Activated CD8-positive, alpha-beta memory T cell treated with anti-CD3 and anti-CD28 coated beads for 48 hours (primary cell): ENCODE measurements at regions not wholly inside any gene's neighbourhood (a gene's known extent, or its start where the extent isn't known, plus 50 kb on each side); places are given as distances from the start of the nearest gene placed in this dataset.

Experiments
- DNase-seq, 3 experiments: peaks; one replicate each; pipeline ENCODE4 v3.0.0-alpha.2; 2020; ENCODE audit warnings: low read depth in 2 of 3, low spot score in 2 of 3

DNA sequence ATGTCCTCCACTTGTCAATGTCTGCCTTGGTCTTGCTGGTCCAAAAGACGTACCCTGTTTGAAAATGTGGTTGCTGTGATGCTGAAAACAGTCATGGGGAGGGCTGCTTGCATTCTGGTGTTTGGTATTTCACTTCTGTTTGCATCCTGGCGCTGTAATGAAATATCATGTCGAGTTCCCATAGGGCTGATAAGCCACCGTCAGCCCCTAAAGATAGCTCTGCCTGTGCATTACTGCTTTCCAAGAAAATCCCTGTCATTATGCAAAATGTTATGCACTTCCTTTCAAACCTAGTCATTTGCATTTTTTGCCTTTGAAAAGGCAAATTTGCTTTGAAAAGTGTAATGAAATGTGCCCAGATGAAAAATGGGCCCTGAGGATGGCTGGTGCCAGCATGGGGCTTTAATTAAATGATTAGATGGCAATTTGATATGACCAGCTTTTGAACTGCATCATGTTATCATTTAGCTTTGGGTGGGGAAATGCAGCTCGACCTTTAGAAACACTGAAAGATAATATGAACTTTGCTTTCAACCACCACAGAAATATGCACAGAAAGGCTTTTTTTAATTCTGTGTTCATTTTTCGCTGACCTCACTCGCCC, 374.4 kb upstream of the SGCD start:
- DNase-seq = no peak

DNA sequence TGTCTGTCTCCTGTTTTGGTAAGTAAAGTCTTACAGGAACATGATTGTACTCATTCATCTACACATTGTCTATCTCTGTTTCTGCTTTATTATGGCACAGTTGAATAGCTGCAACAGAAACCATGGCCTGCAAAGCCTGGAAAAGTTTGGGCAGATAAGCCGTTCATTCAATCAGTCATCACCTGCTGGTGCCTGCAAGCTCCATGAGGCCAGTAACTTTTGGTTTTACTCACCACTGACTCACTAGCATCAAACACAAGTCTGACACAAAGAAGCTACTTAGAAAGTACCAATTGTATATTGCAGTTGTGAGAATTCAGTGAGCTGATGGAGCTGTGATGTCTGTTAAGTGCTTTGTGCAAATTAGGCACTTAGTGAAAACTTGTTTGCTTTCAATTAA, 373.6 kb upstream of the SGCD start:
- no peak for DNase-seq

- DNase-seq = no peak
Measured at GRCh38 chr5:155954701-155955445, 372.1 kb upstream of the SGCD start.

GRCh38 chr5:155957884-155958283, 369.1 kb upstream of the SGCD start:
- DNase-seq = no peak

DNA sequence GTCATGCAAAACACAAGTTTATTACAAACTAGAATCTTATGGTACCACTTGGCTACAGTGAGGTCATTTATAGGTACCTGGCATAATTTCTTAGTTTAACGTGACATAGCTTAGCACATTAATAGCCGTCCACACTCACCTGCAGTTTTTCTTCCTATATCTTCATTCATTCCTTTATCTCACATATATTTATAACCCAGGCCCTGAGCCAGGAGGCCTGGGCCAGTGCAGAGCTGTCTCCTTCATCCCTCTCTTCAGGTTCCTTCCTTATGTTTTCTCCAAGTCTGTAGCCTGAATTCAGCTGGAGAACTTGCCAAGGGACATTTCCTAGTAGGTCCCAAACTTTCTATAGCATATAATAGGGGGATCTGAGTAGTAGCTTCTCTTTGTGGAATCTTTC, 367.9 kb upstream of the SGCD start:
- DNase-seq = no peak

GRCh38 chr5:155960177-155960576, 366.8 kb upstream of the SGCD start:
- no peak for DNase-seq

DNA sequence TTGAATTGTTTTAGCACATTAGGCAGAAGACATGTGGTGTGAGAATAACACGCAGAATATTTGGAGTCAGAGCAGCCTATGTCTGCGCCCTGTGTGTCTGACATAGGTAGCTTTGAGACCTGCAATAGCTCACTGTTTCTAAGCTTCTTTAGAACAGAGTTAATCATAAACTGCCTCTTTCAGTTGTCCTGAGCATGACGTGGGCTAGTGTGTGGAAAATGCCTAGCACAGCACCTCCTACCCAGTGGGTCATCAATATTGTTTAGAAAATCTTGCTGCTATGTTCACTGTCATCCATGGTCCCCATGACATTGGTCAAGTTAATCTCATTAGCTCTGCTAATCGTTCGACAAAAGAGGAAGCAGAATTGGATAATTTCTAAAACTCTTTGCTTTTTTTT, 357.4 kb upstream of the SGCD start:
- DNase-seq = no peak

DNA sequence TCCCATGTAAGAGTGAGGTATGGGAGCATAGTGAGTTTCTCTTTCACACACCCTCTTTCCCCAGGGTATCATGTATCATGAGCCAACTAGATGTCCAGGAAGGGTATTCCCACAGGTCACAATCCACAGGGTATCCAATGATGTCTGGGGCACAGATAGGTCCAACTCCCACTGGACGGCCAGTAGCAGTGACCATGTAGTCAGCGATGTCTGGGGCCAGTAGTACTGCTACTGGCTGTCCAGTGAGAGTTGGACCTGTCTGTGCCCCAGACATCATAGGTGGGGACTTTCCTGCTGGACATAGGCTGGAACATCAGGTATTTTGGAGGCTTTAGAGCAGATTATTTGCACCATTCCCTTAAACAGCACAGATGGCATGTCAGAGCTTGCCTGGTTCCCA, 352.6 kb upstream of the SGCD start:
- no peak for DNase-seq

GRCh38 chr5:155978850-155979249, 348.1 kb upstream of the SGCD start:
- no peak for DNase-seq

- no peak for DNase-seq
Measured at GRCh38 chr5:155982354-155982753, 344.6 kb upstream of the SGCD start.

DNA sequence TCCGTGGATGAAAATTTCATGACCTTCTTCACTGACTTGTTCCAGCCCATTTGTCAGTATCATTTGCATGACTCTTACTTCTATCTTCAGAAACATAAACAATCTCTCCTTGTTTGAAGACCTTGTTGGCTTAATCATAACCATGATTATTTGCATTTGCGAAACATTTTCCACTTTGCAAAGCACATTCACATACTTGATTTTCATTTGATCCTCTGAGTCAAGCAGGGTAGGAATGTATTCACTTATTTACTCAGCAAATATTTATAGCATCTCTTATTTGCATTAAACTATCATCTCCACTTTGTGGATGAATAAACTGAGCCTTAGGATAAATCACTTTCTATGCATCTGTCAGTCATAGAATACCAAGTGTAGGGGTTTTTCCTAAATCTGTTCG, 343.0 kb upstream of the SGCD start:
- DNase-seq = no peak

DNA sequence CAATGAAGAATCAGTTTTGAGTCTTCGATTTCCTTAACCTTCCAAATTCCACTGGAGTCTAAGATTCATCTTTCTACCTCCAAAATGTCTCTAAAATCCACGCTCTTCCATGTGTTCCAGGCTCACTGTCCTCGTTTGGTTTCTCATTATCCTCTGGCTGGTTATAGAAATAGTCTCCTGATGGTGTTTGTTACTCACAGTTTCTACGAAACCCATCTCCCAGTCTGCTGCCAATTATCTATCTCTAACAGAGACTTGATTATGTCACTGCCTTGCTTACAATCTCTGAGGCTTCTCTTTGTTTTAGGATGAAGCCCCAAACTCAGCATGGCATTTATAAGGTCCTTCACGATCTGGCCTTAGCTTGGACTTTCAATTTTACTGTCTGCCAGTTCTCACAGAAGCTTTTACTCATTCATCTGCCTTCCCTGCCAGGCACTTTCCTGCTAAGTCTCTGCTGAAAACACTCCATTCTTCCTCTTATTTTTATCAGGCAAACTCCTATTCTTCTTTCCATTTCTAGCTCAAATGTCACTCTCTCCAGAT, 339.6 kb upstream of the SGCD start:
- DNase-seq = no peak

GRCh38 chr5:155989879-155990278, 337.1 kb upstream of the SGCD start:
- no peak for DNase-seq

- DNase-seq = no peak
Measured at GRCh38 chr5:155996123-155996522, 330.8 kb upstream of the SGCD start.

GRCh38 chr5:155998257-155998656, 328.7 kb upstream of the SGCD start:
- no peak for DNase-seq

DNA sequence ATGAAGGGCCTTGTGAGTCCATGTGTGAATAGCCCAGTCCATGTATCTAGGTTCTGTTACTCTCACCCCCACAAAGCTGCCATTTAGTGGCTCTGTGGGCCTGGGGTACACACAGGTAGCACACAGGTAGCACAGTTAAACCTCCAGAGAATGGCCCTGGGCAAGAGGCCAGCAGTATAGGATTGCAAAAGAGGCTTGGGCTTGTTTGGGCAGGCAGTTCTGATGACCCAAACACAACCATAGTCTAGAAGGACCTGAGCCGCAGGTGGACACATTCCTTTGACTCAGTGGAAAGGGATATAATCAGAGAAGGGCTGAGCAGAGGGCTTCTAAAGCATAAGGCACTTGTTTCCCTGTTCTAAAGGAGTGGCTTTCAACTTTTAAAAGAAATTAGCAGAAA, 326.8 kb upstream of the SGCD start:
- no peak for DNase-seq

DNA sequence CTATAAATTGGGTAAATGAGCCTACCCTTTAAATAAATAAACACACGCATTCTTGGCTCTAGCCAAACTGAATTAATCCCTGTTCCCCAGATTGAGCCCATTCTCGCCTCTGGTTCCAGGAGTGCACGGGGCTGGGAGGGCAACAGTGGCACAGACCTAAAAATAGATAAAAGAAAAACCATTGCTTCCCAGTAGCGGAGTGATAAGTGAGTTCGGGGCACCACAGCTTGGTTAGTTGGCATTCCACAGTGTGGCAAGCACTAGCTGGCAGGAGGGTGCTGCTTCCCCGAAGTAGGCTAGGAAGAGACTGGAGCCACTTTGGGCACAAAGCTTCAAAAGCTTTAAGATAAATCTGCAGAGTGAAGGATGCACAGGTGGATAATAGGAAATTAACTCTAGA, 322.2 kb upstream of the SGCD start:
- no peak for DNase-seq

DNA sequence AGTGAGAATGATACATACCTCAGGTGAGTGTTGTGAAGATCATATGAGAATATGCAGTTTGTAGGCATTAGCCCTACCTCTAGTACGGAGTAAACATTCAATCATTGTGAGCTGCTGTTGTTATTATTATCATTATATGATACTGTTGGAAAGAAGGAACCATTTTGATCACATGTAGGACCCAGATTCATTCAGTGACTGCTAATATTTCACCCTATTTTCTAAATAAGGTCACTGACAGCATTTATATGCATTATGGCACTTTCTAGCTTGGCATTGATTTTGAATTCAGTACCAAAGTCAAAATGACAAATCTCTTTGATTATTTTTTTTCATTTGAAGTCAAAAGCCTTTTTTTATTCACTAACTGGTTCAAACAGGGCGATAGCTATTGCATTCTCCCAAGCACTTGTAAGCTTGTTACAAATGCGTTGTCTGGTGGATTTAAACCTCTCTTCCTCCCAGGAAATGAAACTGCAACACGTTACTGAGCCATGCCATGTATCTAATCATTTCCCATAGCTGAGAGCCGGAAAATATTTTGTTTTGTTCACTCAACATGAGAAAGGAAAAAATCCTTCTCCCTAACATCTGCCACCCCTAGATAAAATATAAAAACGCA, 320.8 kb upstream of the SGCD start:
- DNase-seq = no peak

DNA sequence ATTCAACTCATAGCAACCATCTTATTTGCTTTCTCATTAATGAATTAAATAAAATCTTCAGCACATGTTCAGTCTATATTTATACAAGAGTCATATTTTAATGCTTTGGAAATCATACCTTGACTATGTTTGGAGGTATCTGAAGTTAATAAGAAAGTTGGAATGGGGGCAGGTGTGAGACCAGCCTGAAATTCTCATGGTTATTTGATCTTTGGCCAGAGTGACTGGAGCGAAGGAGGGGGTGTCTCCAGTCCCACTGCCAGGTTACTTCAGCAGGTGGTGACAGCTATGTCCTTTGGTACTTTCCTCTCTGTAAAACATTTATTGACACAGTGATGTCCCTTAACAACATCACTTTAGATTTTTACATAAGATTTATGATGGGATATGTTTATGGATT, 318.1 kb upstream of the SGCD start:
- no peak for DNase-seq

GRCh38 chr5:156009583-156009982, 317.4 kb upstream of the SGCD start:
- no peak for DNase-seq

- DNase-seq = no peak
Measured at GRCh38 chr5:156015137-156015536, 311.8 kb upstream of the SGCD start.

- no peak for DNase-seq
Measured at GRCh38 chr5:156019130-156019529, 307.8 kb upstream of the SGCD start.
